HUES64 (cell line): ENCODE measurements at regions not wholly inside any gene's neighbourhood (a gene's known extent, or its start where the extent isn't known, plus 50 kb on each side); places are given as distances from the start of the nearest gene placed in this dataset.

Experiments
- H3K27ac ChIP-seq: 2 replicates; pipeline ENCODE4 v1.7.0; 2013; ENCODE audit warnings: low read depth, low read length, inconsistent platforms
- H3K27me3 ChIP-seq: 2 replicates; pipeline ENCODE4 v1.6.1; 2013; ENCODE audit warnings: mild to moderate bottlenecking, low read length; ENCODE audit not compliant: insufficient read depth
- H3K36me3 ChIP-seq: 2 replicates; pipeline ENCODE4 v1.6.1; 2013; ENCODE audit warnings: mild to moderate bottlenecking, low read length; ENCODE audit not compliant: insufficient read depth
- H3K4me1 ChIP-seq: 2 replicates; pipeline ENCODE4 v1.6.1; 2013; ENCODE audit warnings: mild to moderate bottlenecking, low read length, moderate library complexity; ENCODE audit not compliant: insufficient read depth
- H3K4me3 ChIP-seq: 2 replicates; pipeline ENCODE4 v1.5.1; 2013; ENCODE audit warnings: mild to moderate bottlenecking, low read length, moderate library complexity
- H3K9ac ChIP-seq: 2 replicates; pipeline ENCODE4 v1.6.1; 2013; ENCODE audit warnings: mild to moderate bottlenecking, low read depth, low read length
- H3K9me3 ChIP-seq: 2 replicates; pipeline ENCODE4 v1.6.1; 2013; ENCODE audit warnings: low read depth, low read length; ENCODE audit not compliant: insufficient read depth
- WGBS: fragments of 150-250, 120-280 bp; methylation state at CpG from one replicate; pipeline ENCODE4 v1.1.7; 2013; ENCODE audit warnings: missing lambda C conversion rate; 5-methylcytosine and 5-hydroxymethylcytosine counted together

DNA sequence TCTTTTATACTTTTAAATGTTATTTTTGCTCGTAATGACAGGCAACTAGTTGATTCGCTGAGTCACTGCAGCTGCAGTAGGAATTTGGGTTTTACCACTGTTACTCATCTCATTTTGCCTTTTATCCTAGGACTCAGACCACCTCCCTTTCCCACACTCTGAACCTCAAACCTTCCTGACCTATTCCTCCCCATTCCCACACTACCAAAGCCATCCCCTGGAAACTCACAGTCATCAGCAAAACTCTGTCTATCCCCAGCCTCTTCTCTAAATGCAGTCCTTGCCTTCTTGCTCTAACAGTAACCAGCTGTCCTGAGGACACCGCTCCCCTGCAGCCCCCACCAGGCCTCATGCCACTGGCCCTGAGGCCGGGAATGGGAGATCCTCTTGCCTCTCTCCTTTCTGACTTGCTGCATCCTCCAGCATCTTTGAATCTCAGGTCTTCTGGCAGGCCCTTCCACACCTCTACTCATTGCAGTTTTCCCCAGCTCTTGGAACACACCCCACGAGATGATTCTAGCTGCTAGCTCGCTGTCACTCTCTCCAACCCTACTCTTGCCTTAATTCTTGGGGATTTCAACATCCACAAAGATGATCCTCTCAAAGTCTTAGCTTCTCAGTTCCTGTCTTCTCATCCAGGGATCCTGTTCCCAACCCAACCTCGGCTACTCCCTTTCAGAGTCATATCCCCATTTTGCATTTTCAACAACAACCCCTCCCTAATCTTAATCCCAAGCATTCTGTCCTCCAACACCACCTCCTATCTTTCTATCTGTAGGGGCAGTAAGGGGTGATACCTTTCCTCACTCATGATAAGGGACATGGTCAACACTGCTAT lies 55.9 kb upstream of the C3orf80 start:
- WGBS, result 87% methylated on average over 7 of the region's 7 CpGs

DNA sequence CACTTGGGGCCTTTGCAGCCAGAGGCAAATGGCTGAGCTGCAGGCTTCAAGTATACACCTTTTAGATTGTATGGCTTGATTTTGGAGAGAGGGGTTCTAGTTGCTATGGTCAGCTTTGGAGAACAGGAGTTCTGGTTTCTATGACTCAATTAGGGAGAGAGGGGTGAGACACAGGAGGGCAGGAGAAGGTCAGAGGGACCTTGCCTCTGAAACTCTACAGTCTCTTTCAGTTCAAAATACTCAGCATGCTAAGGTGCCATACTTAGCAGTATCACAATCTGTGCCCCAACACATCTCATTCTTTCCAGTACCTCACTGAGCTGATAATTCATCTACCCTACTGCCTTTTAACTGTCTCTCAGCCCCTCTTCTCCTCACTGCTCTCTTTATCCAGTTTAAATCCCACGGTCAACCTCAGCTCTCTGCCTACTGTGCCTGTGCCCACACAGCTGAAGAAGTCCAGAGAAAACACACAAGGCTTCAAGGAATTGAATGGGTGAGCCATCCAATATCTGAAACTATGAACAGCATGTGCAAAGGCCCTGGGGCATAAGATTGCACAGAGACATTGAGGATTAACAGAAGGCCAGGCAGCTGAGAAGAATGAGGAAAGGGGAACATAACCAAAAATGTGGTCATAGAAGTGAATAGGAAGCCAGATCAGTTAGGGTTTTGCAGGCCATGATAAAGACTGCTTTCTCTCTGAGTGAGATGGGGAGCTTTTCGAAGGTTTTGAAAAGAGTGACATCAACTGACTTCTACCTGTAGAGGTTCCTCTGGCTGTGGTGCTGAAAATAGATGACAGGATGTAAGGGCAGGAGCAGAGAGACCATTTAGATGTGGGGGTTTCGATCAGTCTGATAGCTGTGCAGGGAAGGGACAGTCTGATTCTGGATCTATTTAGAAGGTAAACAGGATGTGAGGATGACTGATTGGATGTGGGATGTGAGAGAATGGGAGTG lies 54.5 kb upstream of the C3orf80 start:
- H3K9me3 ChIP-seq, result no peaks in the 10 kb centered on the region
- no peak overlapping the region for H3K9ac ChIP-seq
- WGBS, result 98% methylated on average over 3 of the region's 3 CpGs
- H3K4me3 ChIP-seq, result no peak overlapping the region
- H3K4me1 ChIP-seq, result no peaks in the 10 kb centered on the region
- H3K27me3 ChIP-seq, result no peaks in the 10 kb centered on the region
- H3K36me3 ChIP-seq, result no peaks in the 10 kb centered on the region
- no peak overlapping the region for H3K27ac ChIP-seq

More for the DNA sequence above, 55.9 kb upstream of the C3orf80 start:
- H3K27me3 ChIP-seq, result no peaks in the 10 kb centered on the region
- no peak overlapping the region for H3K4me3 ChIP-seq
- no peaks in the 10 kb centered on the region for H3K36me3 ChIP-seq
- no peak overlapping the region for H3K9ac ChIP-seq
- no peaks in the 10 kb centered on the region for H3K9me3 ChIP-seq
- no peak overlapping the region for H3K27ac ChIP-seq
- H3K4me1 ChIP-seq, result no peaks in the 10 kb centered on the region

DNA sequence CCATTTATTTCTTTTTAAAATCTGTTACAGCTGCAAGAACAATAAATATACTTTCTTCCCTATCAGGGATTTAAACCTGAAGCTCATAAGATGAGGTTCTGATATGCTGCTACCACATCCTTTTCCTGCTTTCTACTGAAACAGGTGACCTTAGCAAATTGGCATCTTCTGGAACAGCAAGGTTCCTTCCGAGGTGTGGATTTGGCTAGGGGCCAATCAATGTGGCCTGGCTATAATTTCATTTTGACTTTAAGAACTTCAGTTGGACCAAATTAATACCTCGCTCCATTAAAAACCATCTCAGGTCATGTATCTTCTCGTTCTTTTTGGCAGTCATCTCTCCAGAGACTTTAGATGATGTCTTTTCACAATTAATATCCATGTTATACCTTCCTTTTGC lies 53.4 kb upstream of the C3orf80 start:
- Histone ChIP-seq H3K36me3 (no peaks in the 10 kb centered on the region), H3K27me3 (no peaks in the 10 kb centered on the region), H3K9ac (no peak overlapping the region), H3K4me1 (no peaks in the 10 kb centered on the region), H3K4me3 (no peak overlapping the region), H3K27ac (no peak overlapping the region), H3K9me3 (no peaks in the 10 kb centered on the region)
- 94% methylated on average over 3 of the region's 3 CpGs for WGBS

DNA sequence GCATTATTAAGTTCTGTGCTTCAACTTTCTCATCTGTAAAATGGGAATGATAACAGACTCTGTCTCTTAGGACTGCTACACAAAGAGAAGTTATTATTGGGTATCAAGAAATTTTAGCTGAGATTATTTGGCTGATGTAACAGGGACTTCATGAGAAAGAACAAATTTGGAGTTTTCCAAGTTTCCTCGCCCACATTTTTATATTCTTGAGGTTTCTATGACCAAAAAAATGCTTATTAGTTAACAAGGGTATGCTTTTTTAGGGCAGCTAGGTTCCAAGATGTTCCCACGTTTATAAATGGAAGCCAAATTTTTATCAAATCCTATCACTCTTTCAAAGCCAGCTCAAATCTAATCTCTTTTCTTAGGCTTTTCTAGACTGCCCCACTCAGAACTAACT lies 50.6 kb upstream of the C3orf80 start:
- H3K4me1 ChIP-seq, result no peaks in the 10 kb centered on the region
- H3K9me3 ChIP-seq, result peaks cover 11% of the 10 kb centered on the region
- H3K4me3 ChIP-seq, result no peak overlapping the region
- no peak overlapping the region for H3K27ac ChIP-seq
- H3K9ac ChIP-seq, result no peak overlapping the region
- H3K27me3 ChIP-seq, result no peaks in the 10 kb centered on the region
- no peaks in the 10 kb centered on the region for H3K36me3 ChIP-seq
- WGBS, result 95% methylated on average over 2 of the region's 2 CpGs
